ENCODE measurements at regions not wholly inside any gene's neighbourhood (a gene's known extent, or its start where the extent isn't known, plus 50 kb on each side); places are given as distances from the start of the nearest gene placed in this dataset.
"Not testable (repeated sequence)": the region's sequence is repeated elsewhere in the genome, so short reads cannot be mapped to it uniquely, and the experiment has no call there.

DNA sequence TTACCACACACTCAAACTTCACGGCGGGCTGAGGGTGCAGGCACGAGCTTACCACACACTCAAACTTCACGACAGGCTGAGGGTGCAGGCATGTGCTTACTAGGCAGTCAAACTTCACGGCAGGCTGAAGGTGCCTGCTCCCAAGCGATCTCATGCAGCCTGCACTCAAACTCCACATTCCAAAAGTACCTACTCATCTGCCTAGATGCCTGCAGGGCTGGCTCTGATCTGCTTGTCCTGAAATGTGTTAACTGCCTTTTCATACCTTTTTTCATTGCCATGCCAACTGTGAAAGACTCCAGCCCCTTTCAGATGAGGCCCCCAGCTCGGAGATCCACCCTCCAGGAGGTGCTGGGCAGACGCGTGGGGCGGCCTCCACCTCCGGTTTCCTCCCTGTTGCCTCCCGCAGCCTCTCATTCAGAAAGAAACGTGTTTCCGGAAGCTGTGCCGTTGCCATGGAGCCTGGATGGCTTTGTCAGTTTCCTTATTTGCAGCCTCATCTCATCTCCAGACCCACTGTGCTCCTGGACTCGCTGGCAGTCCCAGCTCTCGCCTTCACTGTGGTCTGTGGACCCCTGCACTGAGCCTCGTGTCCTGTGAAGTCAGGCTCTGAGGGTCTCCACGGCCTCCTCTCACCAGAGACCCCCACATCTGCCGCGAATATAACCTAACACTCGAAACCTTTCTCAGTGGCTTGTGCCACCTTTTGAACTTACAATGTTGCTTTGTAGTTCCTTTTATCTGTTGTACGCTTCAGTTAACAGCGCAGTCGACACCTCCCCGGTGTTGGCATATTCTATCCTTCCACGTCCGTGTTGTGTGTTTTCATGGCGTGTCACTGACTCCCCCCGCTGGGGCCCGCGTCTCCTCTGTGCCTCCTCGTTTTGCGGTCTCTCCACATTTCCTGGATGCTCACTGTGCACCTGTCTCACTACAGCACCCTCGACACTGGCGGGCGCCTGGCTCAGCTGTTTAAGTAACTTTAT is 106.1 kb upstream of the ALKAL2 start:
- ATAC-seq = peak; percentile 87
- no peaks in the 10 kb centered on the region for H3K36me3 Mint-ChIP-seq (ENCODE audit: low read depth)
- peaks cover 7% of the 10 kb centered on the region for H3K27me3 Mint-ChIP-seq
- H3K4me1 Mint-ChIP-seq = peaks cover 12% of the 10 kb centered on the region
- no peaks in the 10 kb centered on the region for H3K9me3 ChIP-seq (ENCODE audit: control insufficient read depth, low read length, poor library complexity, severe bottlenecking)
- peak overlapping the region; percentile 84 for H3K27ac Mint-ChIP-seq
- peak in 2 of 3 donors; percentile 39 to 44 for DNase-seq
- H3K4me3 Mint-ChIP-seq = peak overlapping the region; percentile 89

DNA sequence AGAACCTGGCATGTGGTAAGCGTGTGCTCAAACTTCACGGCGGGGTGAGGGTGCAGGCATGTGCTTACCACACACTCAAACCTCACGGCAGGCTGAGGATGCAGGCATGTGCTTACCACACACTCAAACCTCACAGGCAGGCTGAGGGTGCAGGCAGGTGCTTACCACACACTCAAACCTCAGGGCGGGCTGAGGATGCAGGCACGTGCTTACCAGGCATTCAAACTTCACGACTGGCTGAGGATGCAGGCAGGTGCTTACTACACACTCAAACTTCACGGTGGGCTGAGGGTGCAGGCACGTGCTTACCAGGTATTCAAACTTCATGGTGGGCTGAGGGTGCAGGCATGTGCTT is 105.0 kb upstream of the ALKAL2 start:
- H3K36me3 Mint-ChIP-seq (ENCODE audit: low read depth) = no peaks in the 10 kb centered on the region
- H3K9me3 ChIP-seq (ENCODE audit: control insufficient read depth, low read length, poor library complexity, severe bottlenecking) = no peaks in the 10 kb centered on the region
- H3K27me3 Mint-ChIP-seq = peaks cover 7% of the 10 kb centered on the region
- ATAC-seq (no peak), DNase-seq (no peak)
- H3K27ac Mint-ChIP-seq = no peak overlapping the region
- no peak overlapping the region for H3K4me3 Mint-ChIP-seq
- H3K4me1 Mint-ChIP-seq = peaks cover 12% of the 10 kb centered on the region

DNA sequence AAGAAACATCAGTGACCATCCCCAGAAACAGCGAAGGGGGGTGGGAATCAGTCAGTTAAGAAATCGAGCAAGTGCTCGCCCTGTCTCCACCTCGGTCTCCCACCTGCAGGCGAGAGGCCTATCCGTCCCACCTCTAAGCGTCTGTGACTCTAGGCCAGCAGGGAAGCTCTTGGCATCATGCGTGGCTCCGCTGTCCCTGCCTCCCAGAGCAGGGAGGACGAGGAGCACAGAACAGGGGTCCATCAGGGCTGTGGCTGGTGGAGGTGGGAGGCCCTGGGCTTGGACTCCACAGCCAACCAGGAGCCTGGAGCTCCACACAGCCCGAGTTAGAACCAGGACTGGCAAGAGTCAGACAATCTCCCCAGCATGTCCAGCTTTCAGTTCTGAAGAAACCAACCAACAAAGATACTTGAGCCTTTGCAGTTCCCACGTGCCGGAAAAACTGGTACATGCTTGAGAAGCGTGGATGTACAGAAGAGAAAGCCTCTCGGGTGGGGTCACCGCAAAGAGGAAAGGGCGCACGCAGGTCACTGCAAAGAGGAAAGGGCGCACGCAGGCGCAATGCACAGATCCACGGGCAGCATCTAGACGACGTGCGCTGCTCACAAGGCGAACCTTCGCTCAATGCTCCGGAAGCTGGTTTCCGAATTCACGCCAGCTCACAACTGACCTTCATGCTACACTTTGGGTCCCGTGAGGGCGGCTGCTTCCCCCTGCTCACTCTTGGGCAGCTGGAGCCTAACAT is 104.5 kb upstream of the ALKAL2 start:
- DNase-seq (no peak), ATAC-seq (no peak)
- peaks cover 7% of the 10 kb centered on the region for H3K27me3 Mint-ChIP-seq
- H3K4me1 Mint-ChIP-seq = peaks cover 12% of the 10 kb centered on the region
- H3K9me3 ChIP-seq (ENCODE audit: control insufficient read depth, low read length, poor library complexity, severe bottlenecking) = no peaks in the 10 kb centered on the region
- H3K27ac Mint-ChIP-seq = no peak overlapping the region
- H3K36me3 Mint-ChIP-seq (ENCODE audit: low read depth) = no peaks in the 10 kb centered on the region
- no peak overlapping the region for H3K4me3 Mint-ChIP-seq

DNA sequence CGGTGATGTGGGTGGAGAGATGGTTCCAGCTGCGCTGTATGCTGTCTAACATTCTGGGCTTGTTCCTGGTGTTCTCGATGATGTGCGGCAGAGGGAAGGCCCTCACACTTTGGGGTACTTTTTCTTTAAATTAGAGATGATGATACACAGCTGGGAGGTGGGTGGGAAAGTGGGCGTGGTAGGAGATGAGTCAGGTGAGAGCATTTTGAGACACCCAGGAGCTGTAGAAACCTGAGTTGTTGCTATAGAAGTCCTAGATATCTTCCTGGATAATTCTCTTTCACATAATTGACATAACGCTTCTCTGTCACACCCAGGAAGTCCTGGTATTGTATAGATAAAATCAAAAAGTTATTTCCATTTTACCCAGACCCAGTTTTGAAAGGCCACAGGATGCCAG is 103.8 kb upstream of the ALKAL2 start:
- Mint-ChIP-seq H3K27me3 (peaks cover 7% of the 10 kb centered on the region), H3K36me3 (ENCODE audit: low read depth) (no peaks in the 10 kb centered on the region), H3K27ac (no peak overlapping the region), H3K4me1 (peaks cover 12% of the 10 kb centered on the region), H3K4me3 (no peak overlapping the region)
- ATAC-seq = no peak
- no peaks in the 10 kb centered on the region for H3K9me3 ChIP-seq (ENCODE audit: control insufficient read depth, low read length, poor library complexity, severe bottlenecking)
- no peak for DNase-seq

DNA sequence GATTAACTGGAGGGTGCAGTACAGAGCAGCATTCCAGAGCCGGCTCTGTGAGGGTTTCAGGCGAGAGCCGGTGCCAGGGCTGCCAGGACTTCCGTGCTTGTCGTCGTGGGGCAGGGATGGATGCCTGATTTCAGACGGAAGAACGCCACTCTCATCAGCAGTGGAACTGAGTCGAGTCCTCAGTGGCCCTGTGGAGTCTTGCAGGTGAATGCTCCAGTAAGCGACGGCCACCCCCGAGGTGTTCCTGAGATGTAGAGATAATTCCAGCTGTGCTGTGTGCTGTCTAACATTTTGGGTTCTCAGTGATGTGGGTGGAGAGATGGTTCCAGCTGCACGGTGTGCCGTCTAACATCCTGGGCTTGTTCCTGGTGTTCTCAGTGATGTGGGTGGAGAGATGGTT is 103.1 kb upstream of the ALKAL2 start:
- H3K27me3 Mint-ChIP-seq = peaks cover 7% of the 10 kb centered on the region
- no peak overlapping the region for H3K27ac Mint-ChIP-seq
- no peaks in the 10 kb centered on the region for H3K9me3 ChIP-seq (ENCODE audit: control insufficient read depth, low read length, poor library complexity, severe bottlenecking)
- DNase-seq = no peak
- no peak overlapping the region for H3K4me3 Mint-ChIP-seq
- H3K4me1 Mint-ChIP-seq = peaks cover 12% of the 10 kb centered on the region
- ATAC-seq = no peak
- no peaks in the 10 kb centered on the region for H3K36me3 Mint-ChIP-seq (ENCODE audit: low read depth)

DNA sequence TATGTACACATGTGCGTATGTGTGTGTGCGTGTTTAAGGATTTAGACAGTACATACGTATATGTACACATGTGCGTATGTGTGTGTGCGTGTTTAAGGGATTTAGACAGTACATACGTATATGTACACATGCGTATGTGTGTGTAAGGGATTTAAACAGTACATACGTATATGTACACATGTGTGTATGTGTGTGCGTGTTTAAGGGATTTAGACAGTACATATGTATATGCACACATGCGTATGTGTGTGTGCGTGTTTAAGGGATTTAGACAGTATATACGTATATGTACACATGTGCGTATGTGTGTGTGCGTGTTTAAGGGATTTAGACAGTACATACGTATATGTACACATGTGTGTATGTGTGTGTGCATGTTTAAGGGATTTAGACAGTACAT is 102.1 kb upstream of the ALKAL2 start:
- not testable (repeated sequence) for ATAC-seq; H3K27ac Mint-ChIP-seq; DNase-seq; H3K4me1 Mint-ChIP-seq; H3K4me3 Mint-ChIP-seq; H3K9me3 ChIP-seq (ENCODE audit: control insufficient read depth, low read length, poor library complexity, severe bottlenecking); H3K36me3 Mint-ChIP-seq (ENCODE audit: low read depth); H3K27me3 Mint-ChIP-seq

DNA sequence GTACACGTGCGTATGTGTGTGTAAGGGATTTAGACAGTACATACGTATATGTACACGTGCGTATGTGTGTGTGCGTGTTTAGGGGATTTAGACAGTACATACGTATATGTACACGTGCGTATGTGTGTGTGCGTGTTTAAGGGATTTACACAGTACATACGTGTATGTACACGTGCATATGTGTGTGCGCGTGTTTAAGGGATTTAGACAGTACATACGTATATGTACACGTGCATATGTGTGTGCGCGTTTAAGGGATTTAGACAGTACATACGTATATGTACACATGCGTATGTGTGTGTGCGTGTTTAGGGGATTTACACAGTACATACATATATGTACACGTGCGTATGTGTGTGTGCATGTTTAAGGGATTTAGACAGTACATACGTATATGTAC is 100.9 kb upstream of the ALKAL2 start:
- not testable (repeated sequence) for H3K4me3 Mint-ChIP-seq; H3K9me3 ChIP-seq (ENCODE audit: control insufficient read depth, low read length, poor library complexity, severe bottlenecking); H3K27me3 Mint-ChIP-seq; H3K27ac Mint-ChIP-seq; H3K4me1 Mint-ChIP-seq; ATAC-seq; DNase-seq; H3K36me3 Mint-ChIP-seq (ENCODE audit: low read depth)

DNA sequence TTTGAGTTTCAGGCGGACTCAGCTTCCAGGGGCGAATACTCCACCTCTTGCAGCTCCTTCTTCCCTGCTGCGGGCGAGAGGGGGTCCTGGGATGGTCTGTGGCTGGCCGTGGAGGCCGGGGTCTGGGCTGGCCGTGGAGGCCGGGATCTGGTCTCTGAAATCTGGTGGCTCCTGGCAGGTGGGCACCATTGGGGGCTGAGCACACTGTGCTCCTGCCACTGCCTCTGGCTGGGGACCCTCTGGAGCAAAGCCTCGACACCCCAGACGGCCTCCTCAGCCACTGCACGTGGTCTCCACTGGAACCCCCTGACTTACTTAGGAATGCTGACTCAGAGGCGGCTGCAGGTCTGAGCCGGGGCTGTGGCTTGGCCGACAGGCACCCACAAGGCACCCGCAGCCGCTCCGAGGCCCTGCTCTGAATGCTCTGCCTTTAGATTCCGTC is 100.1 kb upstream of the ALKAL2 start:
- no peak overlapping the region for H3K27ac Mint-ChIP-seq
- no peaks in the 10 kb centered on the region for H3K36me3 Mint-ChIP-seq (ENCODE audit: low read depth)
- ATAC-seq = no peak
- no peaks in the 10 kb centered on the region for H3K9me3 ChIP-seq (ENCODE audit: control insufficient read depth, low read length, poor library complexity, severe bottlenecking)
- no peaks in the 10 kb centered on the region for H3K27me3 Mint-ChIP-seq
- no peak for DNase-seq
- H3K4me3 Mint-ChIP-seq = no peak overlapping the region
- no peaks in the 10 kb centered on the region for H3K4me1 Mint-ChIP-seq

DNA sequence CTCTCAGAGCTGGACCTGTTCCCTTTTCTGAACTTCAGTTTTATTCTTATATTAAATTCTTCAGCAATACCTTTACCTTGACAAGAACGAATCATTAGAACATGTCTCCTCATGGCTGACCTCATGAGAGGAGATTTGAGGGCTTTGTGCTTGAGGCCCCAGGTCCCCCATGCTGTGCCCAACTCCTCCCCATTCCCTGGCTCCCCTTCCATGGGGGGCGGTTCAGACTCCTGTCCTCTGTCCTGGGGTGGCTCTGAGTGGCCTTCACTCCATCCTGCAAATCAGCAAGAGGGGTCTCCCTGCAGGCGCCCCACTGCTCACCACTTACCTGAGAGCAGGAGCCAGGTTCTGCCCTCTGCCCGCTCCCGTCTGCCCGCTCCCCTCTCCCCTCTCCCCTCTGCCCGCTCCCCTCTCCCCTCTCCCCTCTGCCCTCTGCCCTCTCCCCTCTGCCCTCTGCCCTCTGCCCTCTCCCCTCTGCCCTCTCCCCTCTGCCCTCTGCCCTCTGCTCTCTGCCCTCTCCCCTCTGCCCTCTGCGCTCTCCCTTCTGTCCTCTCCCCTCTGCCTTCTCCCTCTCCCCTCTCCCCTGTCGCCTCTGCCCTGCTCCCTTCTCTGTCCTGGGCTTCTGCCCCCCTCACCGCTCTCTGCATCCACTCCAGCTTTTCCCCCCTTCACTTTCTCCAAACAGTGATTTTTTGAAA is 98.7 kb upstream of the ALKAL2 start:
- Mint-ChIP-seq H3K36me3 (ENCODE audit: low read depth) (no peaks in the 10 kb centered on the region), H3K27ac (no peak overlapping the region), H3K27me3 (no peaks in the 10 kb centered on the region), H3K4me1 (no peaks in the 10 kb centered on the region), H3K4me3 (no peak overlapping the region)
- ATAC-seq (no peak), DNase-seq (no peak)
- H3K9me3 ChIP-seq (ENCODE audit: control insufficient read depth, low read length, poor library complexity, severe bottlenecking) = no peaks in the 10 kb centered on the region

DNA sequence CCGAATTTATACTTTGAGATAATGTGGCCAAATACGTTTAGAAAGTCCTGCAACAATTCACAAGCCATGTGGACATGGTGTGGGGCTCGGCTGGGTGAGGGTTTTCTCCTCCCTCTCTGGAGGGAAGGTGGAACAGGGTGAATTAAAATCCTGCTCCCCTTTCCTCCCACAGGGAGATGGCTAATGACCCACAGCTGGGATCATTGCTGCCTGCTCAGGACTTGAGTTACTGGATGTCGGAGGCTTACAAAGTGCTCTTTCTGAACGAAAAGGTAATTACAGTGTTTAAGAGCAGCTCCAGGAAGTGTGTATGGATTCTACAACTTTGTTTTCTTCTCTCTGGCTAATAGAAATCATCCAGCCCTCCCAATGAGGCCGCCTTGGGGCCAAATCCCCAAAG is 97.9 kb upstream of the ALKAL2 start:
- H3K27me3 Mint-ChIP-seq = no peaks in the 10 kb centered on the region
- ATAC-seq (no peak), DNase-seq (no peak)
- H3K9me3 ChIP-seq (ENCODE audit: control insufficient read depth, low read length, poor library complexity, severe bottlenecking) = no peaks in the 10 kb centered on the region
- no peak overlapping the region for H3K27ac Mint-ChIP-seq
- no peaks in the 10 kb centered on the region for H3K36me3 Mint-ChIP-seq (ENCODE audit: low read depth)
- no peak overlapping the region for H3K4me3 Mint-ChIP-seq
- no peaks in the 10 kb centered on the region for H3K4me1 Mint-ChIP-seq

DNA sequence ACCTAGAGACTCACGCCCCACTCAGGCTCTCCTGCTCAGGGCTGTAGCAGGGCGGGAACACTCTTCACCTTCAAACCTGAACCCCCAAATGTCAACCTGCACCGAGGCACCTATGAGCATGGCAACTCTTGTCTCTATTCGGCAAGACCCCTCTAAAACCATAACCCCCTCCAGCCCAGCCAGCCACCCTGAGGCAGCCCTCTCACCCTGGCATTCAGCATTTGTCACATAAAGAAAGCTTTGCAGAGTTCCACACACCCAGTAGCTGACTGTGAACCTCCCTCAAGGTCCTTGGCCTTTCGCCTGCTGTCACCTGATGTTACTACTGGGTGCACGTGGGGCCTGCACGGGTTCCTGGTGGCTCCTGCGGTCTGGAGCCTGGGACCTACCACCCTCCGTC is 97.2 kb upstream of the ALKAL2 start:
- Mint-ChIP-seq H3K36me3 (ENCODE audit: low read depth) (no peaks in the 10 kb centered on the region), H3K27ac (no peak overlapping the region), H3K4me3 (no peak overlapping the region), H3K4me1 (no peaks in the 10 kb centered on the region), H3K27me3 (no peaks in the 10 kb centered on the region)
- DNase-seq = no peak
- no peaks in the 10 kb centered on the region for H3K9me3 ChIP-seq (ENCODE audit: control insufficient read depth, low read length, poor library complexity, severe bottlenecking)
- ATAC-seq = no peak

DNA sequence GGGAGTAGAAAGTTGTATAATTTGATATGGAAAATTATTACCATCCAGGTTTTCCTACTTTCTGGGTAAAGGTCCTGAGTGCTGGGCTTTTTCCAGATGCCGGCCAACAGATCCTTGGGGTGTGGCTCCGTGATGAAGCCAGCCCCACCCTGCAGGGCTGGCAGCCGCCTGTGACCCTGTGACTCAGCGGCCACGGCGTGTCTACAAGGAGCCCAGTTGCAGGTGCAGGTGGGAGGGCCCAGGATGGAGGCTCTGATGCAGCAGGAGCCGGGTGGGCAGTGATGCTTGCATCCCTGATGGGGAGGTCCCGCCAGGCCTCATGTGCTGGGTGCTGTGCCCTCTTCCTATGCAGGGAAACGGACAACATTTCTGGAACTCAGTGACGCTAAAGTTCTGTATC is 96.0 kb upstream of the ALKAL2 start:
- no peaks in the 10 kb centered on the region for H3K4me1 Mint-ChIP-seq
- H3K27me3 Mint-ChIP-seq = no peaks in the 10 kb centered on the region
- H3K4me3 Mint-ChIP-seq = no peak overlapping the region
- DNase-seq = no peak
- no peaks in the 10 kb centered on the region for H3K36me3 Mint-ChIP-seq (ENCODE audit: low read depth)
- peak; percentile 30 for ATAC-seq
- peak overlapping the region; percentile 21 for H3K27ac Mint-ChIP-seq
- H3K9me3 ChIP-seq (ENCODE audit: control insufficient read depth, low read length, poor library complexity, severe bottlenecking) = no peaks in the 10 kb centered on the region

DNA sequence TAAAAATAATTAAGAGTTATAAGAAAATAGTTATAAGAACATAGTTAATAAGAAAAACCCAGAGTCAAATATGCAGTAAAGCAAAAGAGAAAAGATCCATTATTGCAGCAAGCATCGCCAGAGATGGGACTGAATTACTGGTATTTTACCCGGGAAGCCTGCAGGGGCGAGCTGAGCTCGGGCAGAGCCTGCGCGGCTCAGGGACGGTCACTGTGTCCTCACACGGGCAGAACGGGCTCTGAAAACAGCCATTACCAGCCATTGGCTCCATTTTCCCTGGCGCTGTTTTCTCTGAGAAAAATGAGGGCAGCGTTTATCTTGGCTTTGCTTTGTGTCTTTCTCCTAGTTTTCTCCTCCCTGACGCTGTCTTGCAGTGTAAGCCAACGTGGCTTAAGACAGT is 95.3 kb upstream of the ALKAL2 start:
- DNase-seq (no peak), ATAC-seq (no peak)
- no peaks in the 10 kb centered on the region for H3K36me3 Mint-ChIP-seq (ENCODE audit: low read depth)
- no peaks in the 10 kb centered on the region for H3K4me1 Mint-ChIP-seq
- H3K4me3 Mint-ChIP-seq = no peak overlapping the region
- H3K27ac Mint-ChIP-seq = no peak overlapping the region
- no peaks in the 10 kb centered on the region for H3K27me3 Mint-ChIP-seq
- H3K9me3 ChIP-seq (ENCODE audit: control insufficient read depth, low read length, poor library complexity, severe bottlenecking) = no peaks in the 10 kb centered on the region

Data from T-helper 17 cell (primary cell).